NB4 (cell line): ENCODE measurements at regions not wholly inside any gene's neighbourhood (a gene's known extent, or its start where the extent isn't known, plus 50 kb on each side); places are given as distances from the start of the nearest gene placed in this dataset.

Experiments
- MYC ChIP-seq: IDR thresholded peaks from 2 replicates; pipeline ENCODE4 v1.6.1; 2011; ENCODE audit warnings: low read depth, low read length
- POLR2A ChIP-seq: IDR thresholded peaks from 2 replicates; pipeline ENCODE4 v1.6.1; 2011; ENCODE audit warnings: mild to moderate bottlenecking; ENCODE audit not compliant: insufficient read length; ENCODE audit errors: extremely low read depth
- TF ChIP-seq, protein P1 (sequence below): IDR thresholded peaks from one replicate; pipeline ENCODE4 v1.5.1; 2012; ENCODE audit warnings: low read depth, low read length

DNA sequence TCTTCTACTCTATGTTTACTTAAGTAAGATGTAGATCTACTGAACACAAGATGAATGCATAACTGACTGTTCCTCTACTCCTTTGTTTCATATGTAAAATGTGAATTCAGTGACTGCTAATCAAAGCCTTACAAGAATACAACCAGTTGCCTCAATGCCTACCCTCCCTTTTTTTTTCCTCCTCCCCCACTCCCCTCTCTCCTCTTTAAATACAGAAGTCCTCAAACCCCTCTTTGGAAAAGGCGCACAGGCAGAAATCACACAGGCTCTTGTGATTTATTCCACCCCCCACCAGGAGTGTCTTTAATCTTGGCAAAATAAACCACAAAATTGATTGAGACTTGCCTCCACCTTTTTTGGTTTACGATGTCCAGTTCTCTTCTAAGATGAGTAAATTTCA is 398.5 kb downstream of the DMAC1 start:
- no peak for TF ChIP-seq POLR2A
- TF ChIP-seq, protein P1, sequence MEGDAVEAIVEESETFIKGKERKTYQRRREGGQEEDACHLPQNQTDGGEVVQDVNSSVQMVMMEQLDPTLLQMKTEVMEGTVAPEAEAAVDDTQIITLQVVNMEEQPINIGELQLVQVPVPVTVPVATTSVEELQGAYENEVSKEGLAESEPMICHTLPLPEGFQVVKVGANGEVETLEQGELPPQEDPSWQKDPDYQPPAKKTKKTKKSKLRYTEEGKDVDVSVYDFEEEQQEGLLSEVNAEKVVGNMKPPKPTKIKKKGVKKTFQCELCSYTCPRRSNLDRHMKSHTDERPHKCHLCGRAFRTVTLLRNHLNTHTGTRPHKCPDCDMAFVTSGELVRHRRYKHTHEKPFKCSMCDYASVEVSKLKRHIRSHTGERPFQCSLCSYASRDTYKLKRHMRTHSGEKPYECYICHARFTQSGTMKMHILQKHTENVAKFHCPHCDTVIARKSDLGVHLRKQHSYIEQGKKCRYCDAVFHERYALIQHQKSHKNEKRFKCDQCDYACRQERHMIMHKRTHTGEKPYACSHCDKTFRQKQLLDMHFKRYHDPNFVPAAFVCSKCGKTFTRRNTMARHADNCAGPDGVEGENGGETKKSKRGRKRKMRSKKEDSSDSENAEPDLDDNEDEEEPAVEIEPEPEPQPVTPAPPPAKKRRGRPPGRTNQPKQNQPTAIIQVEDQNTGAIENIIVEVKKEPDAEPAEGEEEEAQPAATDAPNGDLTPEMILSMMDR: no peak
- TF ChIP-seq MYC: no peak
